H54 (cell line): ENCODE measurements at regions not wholly inside any gene's neighbourhood (a gene's known extent, or its start where the extent isn't known, plus 50 kb on each side); places are given as distances from the start of the nearest gene placed in this dataset.

Experiments
- DNase-seq: peaks from one replicate; pipeline ENCODE4 v3.0.0; 2011; ENCODE audit warnings: low spot score, mixed read lengths; ENCODE audit not compliant: insufficient read length
- FAIRE-seq: peaks from 3 replicates; lab custom pipeline; 2011; peaks lifted over from hg19 to GRCh38; lab: Jason Lieb, UNC
- POLR2A ChIP-seq: IDR thresholded peaks from 2 replicates; pipeline ENCODE4 v1.6.1; 2011; ENCODE audit warnings: low read depth, mild to moderate bottlenecking, low read length

GRCh38 chr4:156710365-156711192 lies 261.0 kb downstream of the PDGFC start:
- DNase-seq, result no peak
- no peak for FAIRE-seq
- TF ChIP-seq POLR2A, result no peak

DNA sequence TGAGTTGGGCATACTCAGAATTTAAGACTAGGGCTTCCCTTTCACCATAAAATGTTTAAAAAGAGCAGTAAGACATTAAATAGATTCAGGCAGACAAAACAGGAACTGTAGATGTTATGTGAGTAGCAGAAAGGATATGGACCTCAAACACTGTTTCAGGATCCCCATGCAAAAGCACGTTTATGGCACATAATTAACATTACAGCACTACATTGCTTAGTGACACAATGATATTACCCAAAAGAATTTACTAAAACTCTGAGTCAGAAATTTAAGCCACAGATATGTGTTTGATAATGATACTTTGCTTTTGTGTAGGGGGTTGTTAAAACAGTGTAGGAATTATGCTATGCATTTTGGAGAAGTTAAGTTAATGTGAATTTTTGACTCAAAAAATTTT lies 266.3 kb downstream of the PDGFC start:
- no peak for TF ChIP-seq POLR2A
- FAIRE-seq, result no peak
- DNase-seq, result no peak

DNA sequence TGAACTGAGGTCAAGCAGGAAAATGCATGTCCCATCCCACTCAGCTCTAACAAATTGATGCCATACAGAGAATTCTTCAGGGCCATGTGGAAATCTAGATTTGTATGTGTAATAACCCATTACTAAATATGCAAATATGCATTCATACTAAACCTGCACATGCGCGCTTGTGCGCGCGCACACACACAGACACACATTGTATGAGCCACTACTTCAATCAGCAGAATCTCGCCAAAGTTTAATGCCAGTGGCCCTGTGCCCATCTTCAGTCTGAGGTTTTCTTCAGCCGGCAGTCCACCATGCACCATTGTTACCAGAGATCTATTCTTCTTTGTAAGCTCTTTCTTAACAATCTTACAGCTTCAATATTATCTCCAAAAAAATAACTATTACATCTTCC lies 276.4 kb downstream of the PDGFC start:
- FAIRE-seq (no peak), DNase-seq (no peak)
- no peak for TF ChIP-seq POLR2A

- TF ChIP-seq POLR2A, result no peak
- FAIRE-seq (no peak), DNase-seq (no peak)
These were observed 277.2 kb downstream of the PDGFC start for GRCh38 chr4:156694413-156694812.

GRCh38 chr4:156693557-156693956 lies 278.0 kb downstream of the PDGFC start:
- FAIRE-seq, result no peak
- DNase-seq, result no peak
- no peak for TF ChIP-seq POLR2A

DNA sequence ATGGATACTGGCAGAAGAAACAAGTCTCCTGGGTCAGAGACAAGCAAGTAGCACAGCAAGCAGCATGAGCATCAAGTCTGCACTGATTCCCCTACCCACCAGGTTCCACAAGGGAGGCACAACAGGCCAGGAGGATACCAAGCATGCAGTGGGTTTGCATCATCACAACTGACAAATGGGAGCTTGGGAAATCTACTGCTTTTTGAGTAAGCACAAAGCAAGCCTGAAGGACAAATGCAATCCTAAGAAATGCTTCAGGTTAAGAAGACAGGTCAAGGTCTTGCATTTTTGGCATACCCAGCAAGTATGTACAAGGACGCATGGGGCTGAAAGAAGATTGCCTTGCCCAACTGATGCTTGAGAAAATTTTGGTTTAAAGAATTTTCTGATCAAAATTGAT lies 279.6 kb downstream of the PDGFC start:
- TF ChIP-seq POLR2A, result no peak
- DNase-seq (no peak), FAIRE-seq (no peak)

DNA sequence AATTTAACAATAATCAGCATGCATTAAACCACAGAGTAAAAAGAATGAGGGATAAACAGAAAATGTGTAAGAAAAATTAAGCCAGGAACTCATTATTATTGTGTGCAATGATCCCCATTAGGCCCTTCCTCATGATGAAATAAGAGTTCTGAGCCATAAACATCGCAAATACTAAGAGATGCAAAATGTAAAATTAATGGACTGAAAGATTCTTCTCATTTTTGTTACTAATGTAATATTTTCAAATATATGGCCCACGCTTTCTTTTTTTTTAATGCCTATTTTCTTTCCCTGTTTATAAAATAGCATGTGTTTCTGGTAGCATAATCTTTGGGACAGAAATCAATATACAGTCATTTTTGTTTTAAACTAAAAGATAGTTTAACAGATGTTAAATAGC lies 281.0 kb downstream of the PDGFC start:
- no peak for FAIRE-seq
- DNase-seq, result no peak
- no peak for TF ChIP-seq POLR2A

DNA sequence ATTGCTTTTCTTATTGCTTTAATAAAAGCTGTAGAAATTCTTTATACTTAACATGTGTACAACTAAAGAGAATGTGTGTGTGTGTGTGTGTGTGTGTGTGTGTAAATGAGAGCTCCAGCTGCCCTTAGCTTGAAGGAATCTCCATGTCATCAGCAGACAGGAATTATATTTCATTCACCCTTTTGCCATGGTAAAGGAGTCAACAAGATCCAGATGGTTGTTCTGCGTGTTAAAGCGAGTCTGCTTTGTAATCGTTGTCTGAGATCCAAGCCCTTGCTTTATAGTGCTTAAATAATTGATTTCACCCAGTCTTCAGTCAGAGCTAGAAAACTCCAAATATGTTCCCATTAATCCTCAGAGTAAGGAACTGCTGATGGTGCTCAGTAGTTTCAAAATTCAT lies 285.5 kb downstream of the PDGFC start:
- DNase-seq, result no peak
- no peak for TF ChIP-seq POLR2A
- FAIRE-seq, result no peak

DNA sequence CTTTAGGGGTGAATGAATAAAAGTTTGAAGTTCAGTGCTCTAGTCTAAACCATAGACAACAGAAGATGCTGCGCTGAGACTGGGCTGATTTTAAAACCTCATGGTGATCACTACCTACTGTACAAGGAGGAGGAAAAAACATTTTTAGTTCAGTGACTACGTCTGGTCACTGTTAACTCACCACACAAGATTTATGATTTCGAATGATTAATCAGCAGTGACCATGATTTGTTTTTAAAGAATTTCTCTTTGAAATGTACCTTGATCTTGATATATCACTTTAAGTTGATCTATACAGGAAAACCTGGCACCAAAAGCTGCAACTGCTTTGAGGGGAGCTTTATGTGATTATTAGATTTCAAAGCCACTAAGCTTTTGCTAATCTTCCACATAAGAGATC lies 286.3 kb downstream of the PDGFC start:
- FAIRE-seq (no peak), DNase-seq (no peak)
- TF ChIP-seq POLR2A, result no peak

- no peak for FAIRE-seq
- no peak for DNase-seq
- TF ChIP-seq POLR2A, result no peak
These were observed 293.9 kb downstream of the PDGFC start for GRCh38 chr4:156677656-156678055.

GRCh38 chr4:156677131-156677531 lies 294.5 kb downstream of the PDGFC start:
- DNase-seq, result no peak
- TF ChIP-seq POLR2A, result no peak
- no peak for FAIRE-seq

DNA sequence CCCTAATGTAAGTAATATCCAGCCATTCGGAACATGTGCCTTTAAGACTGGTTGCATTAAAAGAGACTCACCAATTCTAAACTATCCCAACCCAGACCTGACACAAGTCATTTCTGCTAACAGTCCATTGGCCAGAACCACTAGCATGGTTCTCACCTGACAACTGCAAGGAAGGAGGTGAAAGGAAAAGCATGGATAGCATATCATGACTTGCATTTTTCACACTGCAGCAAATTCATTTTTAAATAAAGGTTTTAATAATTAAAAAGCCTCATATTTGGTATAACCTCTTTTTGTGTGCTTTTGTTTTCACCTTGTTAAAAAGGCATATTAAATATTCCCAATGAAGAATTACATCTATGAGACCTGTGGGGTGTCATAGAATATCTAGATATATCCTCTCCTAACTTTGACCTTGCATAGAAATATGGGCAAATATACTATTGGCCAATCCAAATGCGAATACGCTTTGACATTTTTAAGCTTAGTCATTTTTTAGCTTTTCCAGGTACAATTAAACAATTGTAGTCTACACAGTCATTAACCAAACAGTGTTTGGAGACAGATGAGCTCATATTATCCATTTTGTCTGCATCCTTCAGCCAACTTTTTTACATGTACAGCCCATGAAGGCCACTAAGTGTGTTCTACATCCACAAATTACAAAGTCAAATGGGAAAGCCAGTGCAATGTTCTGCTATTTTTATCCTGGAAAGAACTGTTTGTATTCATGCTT lies 295.3 kb downstream of the PDGFC start:
- FAIRE-seq (no peak), DNase-seq (no peak)
- no peak for TF ChIP-seq POLR2A

- TF ChIP-seq POLR2A, result no peak
- DNase-seq (no peak), FAIRE-seq (no peak)
These were observed 298.1 kb downstream of the PDGFC start for GRCh38 chr4:156673483-156673882.

DNA sequence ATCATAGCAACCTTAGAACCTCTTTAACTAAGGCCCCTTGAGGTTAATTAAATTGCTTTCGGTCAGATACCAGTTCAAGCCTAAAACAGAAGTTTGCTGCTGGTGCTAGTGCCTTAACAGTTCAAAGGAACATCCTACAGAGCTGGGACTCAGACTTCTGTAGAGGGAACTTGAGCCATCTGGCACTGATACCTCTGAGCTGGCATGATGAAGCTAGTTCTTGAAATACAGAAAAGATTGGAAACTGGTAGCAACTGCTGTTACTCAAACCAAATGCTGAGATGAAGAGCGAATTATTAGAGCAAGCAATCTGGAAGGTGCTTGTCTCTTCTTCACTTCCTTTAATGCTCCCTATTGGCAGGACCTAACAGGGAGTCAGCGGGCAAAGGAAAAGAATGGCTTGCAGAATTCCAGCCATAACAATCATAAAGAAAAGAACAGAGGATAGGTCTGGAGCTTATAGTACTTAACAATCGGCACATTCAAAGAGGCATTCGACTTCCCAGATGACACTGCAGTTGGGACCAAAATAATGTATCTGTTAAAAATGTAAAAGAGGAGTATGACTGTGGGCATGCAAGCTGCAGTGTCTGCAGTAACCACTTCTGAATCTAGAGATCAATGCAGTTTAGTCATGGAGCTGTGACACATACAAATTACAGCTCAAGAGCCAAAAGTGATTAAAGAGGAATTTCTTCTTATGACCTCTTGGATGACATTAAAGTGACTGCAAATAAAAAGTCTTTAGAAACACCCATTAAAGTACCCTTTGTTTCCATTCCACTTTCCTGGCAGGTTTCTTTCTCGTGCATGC lies 298.9 kb downstream of the PDGFC start:
- no peak for DNase-seq
- TF ChIP-seq POLR2A, result no peak
- peak; percentile 36 for FAIRE-seq
